SK-N-MC (cell line): ENCODE measurements at regions not wholly inside any gene's neighbourhood (a gene's known extent, or its start where the extent isn't known, plus 50 kb on each side); places are given as distances from the start of the nearest gene placed in this dataset.

Experiments
- DNase-seq: peaks from one replicate; pipeline ENCODE4 v3.0.0-alpha.2; 2011; ENCODE audit warnings: low read depth, low spot score
- H3K27ac ChIP-seq: fragments of 200-600 bp; sonication (generic); 2 replicates; pipeline ENCODE4 v1.5.1; 2016; ENCODE audit warnings: mixed run types
- H3K36me3 ChIP-seq: fragments of 200-600 bp; sonication (generic); 2 replicates; pipeline ENCODE4 v1.6.1; 2017; ENCODE audit warnings: antibody characterized with exemption, low read length, mixed read lengths; ENCODE audit not compliant: insufficient read depth
- H3K4me3 ChIP-seq: fragments of 200-600 bp; sonication (generic); 2 replicates; pipeline ENCODE4 v1.5.1; 2016
- H3K9ac ChIP-seq: fragments of 200-600 bp; sonication (generic); 2 replicates; pipeline ENCODE4 v1.8.0; 2017; ENCODE audit warnings: mixed run types, mixed read lengths; ENCODE audit not compliant: insufficient read length
- H3K9me3 ChIP-seq: fragments of 200-600 bp; sonication (generic); 2 replicates; pipeline ENCODE4 v1.6.1; 2017; ENCODE audit warnings: low read depth, mild to moderate bottlenecking, antibody characterized with exemption, low read length, moderate library complexity, mixed read lengths
- EZH2 ChIP-seq: fragments of 200-600 bp; sonication (generic); IDR thresholded peaks from one replicate; pipeline ENCODE4 v1.6.1; 2017; ENCODE audit warnings: antibody characterized with exemption
- FOXP2 ChIP-seq: optimal IDR thresholded peaks from 2 replicates; pipeline ENCODE3; 2011; ENCODE audit warnings: mild to moderate bottlenecking, moderate library complexity; ENCODE audit not compliant: insufficient read depth; ENCODE audit errors: extremely low read length, control extremely low read depth
- POLR2AphosphoS5 ChIP-seq: IDR thresholded peaks from 2 replicates; pipeline ENCODE4 v1.6.1; 2012; ENCODE audit warnings: mild to moderate bottlenecking, low read depth, low read length, borderline replicate concordance

- Histone ChIP-seq H3K9me3 (no peaks in the 10 kb centered on the region), H3K27ac (peak overlapping the region; percentile 95), H3K4me3 (peak overlapping the region; percentile 51), H3K36me3 (no peaks in the 10 kb centered on the region), H3K9ac (peak overlapping the region; percentile 52)
- peak; percentile 96 for DNase-seq
- TF ChIP-seq FOXP2 (peak; percentile 39), POLR2AphosphoS5 (no peak; the same call in 1 of the 2 replicates), EZH2 (no peak)
Observed at GRCh38 chr2:144937910-144938709, 418.2 kb upstream of the ZEB2 start.

- no peak for TF ChIP-seq POLR2AphosphoS5
- TF ChIP-seq EZH2, result no peak
- no peak for TF ChIP-seq FOXP2
- Histone ChIP-seq H3K36me3 (no peaks in the 10 kb centered on the region), H3K27ac (no peak overlapping the region), H3K9ac (no peak overlapping the region), H3K4me3 (no peak overlapping the region), H3K9me3 (no peaks in the 10 kb centered on the region)
- DNase-seq, result no peak
Observed at GRCh38 chr2:144937066-144937465, 417.1 kb upstream of the ZEB2 start.

GRCh38 chr2:144936442-144936841, 416.5 kb upstream of the ZEB2 start:
- no peak for TF ChIP-seq POLR2AphosphoS5
- no peak for TF ChIP-seq EZH2
- no peak for TF ChIP-seq FOXP2
- H3K4me3 ChIP-seq, result no peak overlapping the region
- DNase-seq, result no peak
- H3K9me3 ChIP-seq, result no peaks in the 10 kb centered on the region
- no peak overlapping the region for H3K27ac ChIP-seq
- H3K9ac ChIP-seq, result no peak overlapping the region
- H3K36me3 ChIP-seq, result no peaks in the 10 kb centered on the region

GRCh38 chr2:144935736-144936135, 415.8 kb upstream of the ZEB2 start:
- H3K27ac ChIP-seq, result no peak overlapping the region
- TF ChIP-seq EZH2, result no peak
- no peak for TF ChIP-seq POLR2AphosphoS5
- no peak for TF ChIP-seq FOXP2
- H3K4me3 ChIP-seq, result no peak overlapping the region
- no peaks in the 10 kb centered on the region for H3K9me3 ChIP-seq
- DNase-seq, result no peak
- no peaks in the 10 kb centered on the region for H3K36me3 ChIP-seq
- no peak overlapping the region for H3K9ac ChIP-seq

- H3K9me3 ChIP-seq, result no peaks in the 10 kb centered on the region
- no peak for DNase-seq
- H3K4me3 ChIP-seq, result no peak overlapping the region
- no peak overlapping the region for H3K9ac ChIP-seq
- no peak overlapping the region for H3K27ac ChIP-seq
- TF ChIP-seq POLR2AphosphoS5, result no peak
- TF ChIP-seq EZH2, result no peak
- TF ChIP-seq FOXP2, result no peak
- H3K36me3 ChIP-seq, result no peaks in the 10 kb centered on the region
Observed at GRCh38 chr2:144935191-144935590, 415.3 kb upstream of the ZEB2 start.

GRCh38 chr2:144931960-144932359, 412.0 kb upstream of the ZEB2 start:
- no peak for DNase-seq
- H3K9ac ChIP-seq, result no peak overlapping the region
- H3K4me3 ChIP-seq, result no peak overlapping the region
- H3K36me3 ChIP-seq, result no peaks in the 10 kb centered on the region; the same call in 1 of the 2 replicates
- TF ChIP-seq FOXP2, result no peak
- TF ChIP-seq EZH2, result no peak
- TF ChIP-seq POLR2AphosphoS5, result no peak
- peaks cover 9% of the 10 kb centered on the region; the same call in 1 of the 2 replicates for H3K9me3 ChIP-seq
- 0 out of 2 replicates have a peak overlapping the region, but pooled peaks have one; percentile 37 for H3K27ac ChIP-seq

GRCh38 chr2:144931480-144931879, 411.6 kb upstream of the ZEB2 start:
- DNase-seq, result no peak
- no peak overlapping the region for H3K27ac ChIP-seq
- peaks cover 9% of the 10 kb centered on the region; the same call in 1 of the 2 replicates for H3K9me3 ChIP-seq
- no peak overlapping the region for H3K9ac ChIP-seq
- H3K36me3 ChIP-seq, result no peaks in the 10 kb centered on the region; the same call in 1 of the 2 replicates
- TF ChIP-seq POLR2AphosphoS5, result no peak
- no peak overlapping the region for H3K4me3 ChIP-seq

- Histone ChIP-seq H3K9ac (no peak overlapping the region), H3K27ac (no peak overlapping the region), H3K9me3 (peaks cover 14% of the 10 kb centered on the region), H3K4me3 (no peak overlapping the region), H3K36me3 (no peaks in the 10 kb centered on the region; the same call in 1 of the 2 replicates)
- no peak for DNase-seq
- TF ChIP-seq EZH2, result no peak
- no peak for TF ChIP-seq FOXP2
- TF ChIP-seq POLR2AphosphoS5, result no peak
Observed at GRCh38 chr2:144927429-144927828, 407.5 kb upstream of the ZEB2 start.

GRCh38 chr2:144925886-144926285, 406.0 kb upstream of the ZEB2 start:
- peak overlapping the region; percentile 73 for H3K27ac ChIP-seq
- H3K36me3 ChIP-seq, result no peaks in the 10 kb centered on the region; the same call in 1 of the 2 replicates
- peaks cover 14% of the 10 kb centered on the region for H3K9me3 ChIP-seq
- H3K4me3 ChIP-seq, result peak overlapping the region; percentile 53
- TF ChIP-seq POLR2AphosphoS5 (no peak), FOXP2 (no peak), EZH2 (no peak)
- H3K9ac ChIP-seq, result peak overlapping the region; percentile 45
- DNase-seq, result no peak
